GM20000 (cell line): ENCODE measurements at regions not wholly inside any gene's neighbourhood (a gene's known extent, or its start where the extent isn't known, plus 50 kb on each side); places are given as distances from the start of the nearest gene placed in this dataset.

Experiments
- DNase-seq: peaks from one replicate; pipeline ENCODE4 v3.0.0; 2012; ENCODE audit warnings: low spot score
- CTCF ChIP-seq: IDR thresholded peaks from 2 replicates; pipeline ENCODE4 v1.5.1; 2012; ENCODE audit warnings: mild to moderate bottlenecking, control low read depth; ENCODE audit errors: extremely low read depth, missing control alignments

GRCh38 chrX:45598861-45599260 lies 398.2 kb upstream of the DIPK2B start:
- TF ChIP-seq CTCF: no peak
- DNase-seq: no peak

- TF ChIP-seq CTCF: no peak
- DNase-seq: no peak
Measured at GRCh38 chrX:45596188-45596808, 395.6 kb upstream of the DIPK2B start.

- no peak for TF ChIP-seq CTCF
- DNase-seq: no peak
Measured at GRCh38 chrX:45592101-45592500, 391.4 kb upstream of the DIPK2B start.

GRCh38 chrX:45591650-45592049 lies 391.0 kb upstream of the DIPK2B start:
- TF ChIP-seq CTCF: no peak
- no peak for DNase-seq

- no peak for DNase-seq
- no peak for TF ChIP-seq CTCF
Measured at GRCh38 chrX:45584717-45585116, 384.0 kb upstream of the DIPK2B start.

GRCh38 chrX:45577361-45577760 lies 376.7 kb upstream of the DIPK2B start:
- TF ChIP-seq CTCF: no peak
- no peak for DNase-seq

GRCh38 chrX:45571453-45571852 lies 370.8 kb upstream of the DIPK2B start:
- no peak for TF ChIP-seq CTCF
- DNase-seq: no peak
